Left ventricle myocardium inferior (tissue), 1 donor: ENCODE measurements at regions not wholly inside any gene's neighbourhood (a gene's known extent, or its start where the extent isn't known, plus 50 kb on each side); places are given as distances from the start of the nearest gene placed in this dataset.

Experiments used
- DNase-seq: peaks from one replicate; pipeline ENCODE4 v3.0.0-alpha.2; 2020
- H3K27ac ChIP-seq: fragments of 200-600 bp; replicated peaks from 2 replicates; pipeline ENCODE4 v1.8.0; 2021
- H3K27me3 ChIP-seq: fragments of 200-600 bp; 2 replicates; pipeline ENCODE4 v1.8.0; 2021; ENCODE audit warnings: low read depth
- H3K36me3 ChIP-seq: fragments of 200-600 bp; 2 replicates; pipeline ENCODE4 v1.8.0; 2021
- H3K4me1 ChIP-seq: fragments of 200-600 bp; 2 replicates; pipeline ENCODE4 v1.8.0; 2021
- H3K4me3 ChIP-seq: fragments of 200-600 bp; 2 replicates; pipeline ENCODE4 v1.8.0; 2021; ENCODE audit warnings: mild to moderate bottlenecking, moderate library complexity
- H3K9me3 ChIP-seq: fragments of 200-600 bp; replicated peaks from 2 replicates; pipeline ENCODE4 v1.8.0; 2021
- intact Hi-C: fragments of 100-400 bp; cut with micrococcal nuclease; formaldehyde crosslinking; loops from one replicate; pipeline ENCODE4 v1.11.0; 2022
- TF ChIP-seq, protein P1 (sequence below): fragments of 200-600 bp; IDR thresholded peaks from 2 replicates; pipeline ENCODE4 v1.8.0; 2021; ENCODE audit warnings: antibody characterized with exemption, mild to moderate bottlenecking, borderline replicate concordance
- donor health status: DM: no; HTN: yes; CAD: no; lungs with severe emphysema.

DNA sequence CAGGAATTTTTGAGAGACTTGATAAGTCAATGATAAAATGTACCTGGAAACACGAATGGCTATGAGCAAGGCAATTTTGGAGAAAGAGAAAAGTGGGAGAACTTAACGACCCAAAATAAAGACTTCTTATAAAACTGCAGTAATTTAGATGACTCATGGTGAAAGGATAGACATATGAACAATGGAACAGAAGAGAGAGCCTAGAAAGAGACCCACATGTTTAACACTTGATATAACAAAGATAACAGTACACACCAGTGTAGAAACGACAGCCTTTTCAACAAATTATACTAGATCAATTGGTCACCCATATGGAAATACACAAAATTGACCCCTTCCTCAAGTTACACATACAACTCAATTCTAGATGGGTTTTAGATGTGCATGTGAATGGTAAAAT lies 117.5 kb upstream of the GALNT2 start:
- intact Hi-C loops, result no loop called here
- TF ChIP-seq, protein P1, sequence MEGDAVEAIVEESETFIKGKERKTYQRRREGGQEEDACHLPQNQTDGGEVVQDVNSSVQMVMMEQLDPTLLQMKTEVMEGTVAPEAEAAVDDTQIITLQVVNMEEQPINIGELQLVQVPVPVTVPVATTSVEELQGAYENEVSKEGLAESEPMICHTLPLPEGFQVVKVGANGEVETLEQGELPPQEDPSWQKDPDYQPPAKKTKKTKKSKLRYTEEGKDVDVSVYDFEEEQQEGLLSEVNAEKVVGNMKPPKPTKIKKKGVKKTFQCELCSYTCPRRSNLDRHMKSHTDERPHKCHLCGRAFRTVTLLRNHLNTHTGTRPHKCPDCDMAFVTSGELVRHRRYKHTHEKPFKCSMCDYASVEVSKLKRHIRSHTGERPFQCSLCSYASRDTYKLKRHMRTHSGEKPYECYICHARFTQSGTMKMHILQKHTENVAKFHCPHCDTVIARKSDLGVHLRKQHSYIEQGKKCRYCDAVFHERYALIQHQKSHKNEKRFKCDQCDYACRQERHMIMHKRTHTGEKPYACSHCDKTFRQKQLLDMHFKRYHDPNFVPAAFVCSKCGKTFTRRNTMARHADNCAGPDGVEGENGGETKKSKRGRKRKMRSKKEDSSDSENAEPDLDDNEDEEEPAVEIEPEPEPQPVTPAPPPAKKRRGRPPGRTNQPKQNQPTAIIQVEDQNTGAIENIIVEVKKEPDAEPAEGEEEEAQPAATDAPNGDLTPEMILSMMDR, result no peak
- H3K4me3 ChIP-seq, result no peak overlapping the region
- no peak overlapping the region for H3K27ac ChIP-seq
- no peaks in the 10 kb centered on the region for H3K36me3 ChIP-seq
- no peaks in the 10 kb centered on the region for H3K4me1 ChIP-seq
- no peak for DNase-seq
- no peaks in the 10 kb centered on the region for H3K27me3 ChIP-seq
- no peaks in the 10 kb centered on the region for H3K9me3 ChIP-seq

DNA sequence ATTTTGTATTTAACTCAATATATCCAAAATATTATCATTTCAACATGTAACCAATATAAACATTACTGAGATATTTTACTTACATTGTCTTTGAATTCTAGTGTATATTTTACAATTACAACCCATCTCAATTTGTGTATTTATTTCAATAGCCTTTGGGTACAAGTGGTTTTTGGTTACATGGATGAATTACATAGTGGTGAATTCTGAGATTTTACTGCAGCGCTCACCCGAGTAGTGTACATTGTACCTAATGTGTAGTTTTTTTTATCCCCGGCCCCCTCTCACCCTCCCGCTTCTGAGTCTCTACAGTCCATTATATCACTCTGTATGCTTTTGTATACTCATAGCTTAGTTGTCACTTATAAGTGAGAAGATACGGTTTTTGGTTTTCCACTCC lies 117.0 kb upstream of the GALNT2 start:
- TF ChIP-seq, protein P1, result no peak
- Histone ChIP-seq H3K4me1 (no peaks in the 10 kb centered on the region), H3K9me3 (no peaks in the 10 kb centered on the region), H3K27ac (no peak overlapping the region), H3K27me3 (no peaks in the 10 kb centered on the region), H3K36me3 (no peaks in the 10 kb centered on the region), H3K4me3 (no peak overlapping the region)
- intact Hi-C loops, result no loop called here
- DNase-seq, result no peak

DNA sequence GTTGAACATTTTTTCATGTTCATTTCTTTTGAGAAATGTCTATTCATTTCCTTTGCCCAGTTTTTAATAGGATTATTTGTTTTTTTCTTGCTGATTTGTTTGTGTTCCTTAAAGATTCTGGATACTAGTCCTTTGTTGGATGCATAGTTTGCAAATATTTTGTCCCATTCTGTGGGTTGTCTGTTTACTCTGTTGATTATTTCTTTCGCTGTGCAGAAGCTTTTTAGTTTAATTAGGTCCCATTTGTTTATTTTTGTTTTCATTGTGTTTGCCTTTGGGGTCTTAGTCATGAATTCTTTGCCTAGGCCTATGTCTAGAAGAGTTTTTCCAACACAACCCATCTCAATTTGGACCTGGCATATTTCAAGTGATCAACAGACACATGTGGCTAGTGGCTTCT lies 116.1 kb upstream of the GALNT2 start:
- no peaks in the 10 kb centered on the region for H3K36me3 ChIP-seq
- no peaks in the 10 kb centered on the region for H3K27me3 ChIP-seq
- H3K4me1 ChIP-seq, result no peaks in the 10 kb centered on the region
- H3K4me3 ChIP-seq, result no peak overlapping the region
- TF ChIP-seq, protein P1, result no peak
- H3K9me3 ChIP-seq, result no peaks in the 10 kb centered on the region
- intact Hi-C loops, result no loop called here
- DNase-seq, result no peak
- no peak overlapping the region for H3K27ac ChIP-seq

DNA sequence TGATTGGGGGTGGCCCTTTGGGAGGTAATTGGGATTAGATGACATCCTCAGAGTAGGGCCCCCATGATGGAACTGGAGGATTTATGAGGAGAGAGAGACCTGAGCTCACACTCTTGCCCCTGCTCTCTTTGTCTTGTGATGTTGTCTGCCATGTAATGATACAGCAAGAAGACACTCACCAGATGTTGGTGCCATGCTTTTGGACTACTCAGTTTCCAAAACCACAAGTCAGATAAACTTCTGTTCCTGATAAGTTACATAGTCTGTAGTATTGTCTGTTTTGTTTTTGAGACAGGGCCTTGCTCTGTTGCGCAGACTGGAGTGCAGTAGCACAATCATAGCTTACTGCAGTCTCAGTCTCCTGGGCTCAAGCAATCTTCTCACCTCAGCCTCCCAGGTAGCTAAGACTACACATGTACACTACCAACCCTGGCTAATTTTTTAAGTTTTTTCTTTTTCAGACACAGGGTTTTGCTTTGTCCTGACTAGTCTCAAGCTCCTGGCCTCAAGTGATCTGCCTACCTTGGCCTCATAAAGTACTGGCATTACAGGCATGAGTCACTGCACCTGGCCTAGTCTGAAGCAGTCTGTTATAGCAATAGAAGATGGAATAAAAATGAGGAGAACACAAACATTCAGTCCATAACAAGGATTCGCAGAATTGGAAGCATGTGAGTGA lies 115.0 kb upstream of the GALNT2 start:
- DNase-seq, result no peak
- H3K4me1 ChIP-seq, result no peaks in the 10 kb centered on the region
- no peaks in the 10 kb centered on the region for H3K36me3 ChIP-seq
- intact Hi-C loops, result no loop called here
- H3K27ac ChIP-seq, result no peak overlapping the region
- TF ChIP-seq, protein P1, result no peak
- H3K27me3 ChIP-seq, result no peaks in the 10 kb centered on the region
- H3K4me3 ChIP-seq, result no peak overlapping the region
- no peaks in the 10 kb centered on the region for H3K9me3 ChIP-seq

DNA sequence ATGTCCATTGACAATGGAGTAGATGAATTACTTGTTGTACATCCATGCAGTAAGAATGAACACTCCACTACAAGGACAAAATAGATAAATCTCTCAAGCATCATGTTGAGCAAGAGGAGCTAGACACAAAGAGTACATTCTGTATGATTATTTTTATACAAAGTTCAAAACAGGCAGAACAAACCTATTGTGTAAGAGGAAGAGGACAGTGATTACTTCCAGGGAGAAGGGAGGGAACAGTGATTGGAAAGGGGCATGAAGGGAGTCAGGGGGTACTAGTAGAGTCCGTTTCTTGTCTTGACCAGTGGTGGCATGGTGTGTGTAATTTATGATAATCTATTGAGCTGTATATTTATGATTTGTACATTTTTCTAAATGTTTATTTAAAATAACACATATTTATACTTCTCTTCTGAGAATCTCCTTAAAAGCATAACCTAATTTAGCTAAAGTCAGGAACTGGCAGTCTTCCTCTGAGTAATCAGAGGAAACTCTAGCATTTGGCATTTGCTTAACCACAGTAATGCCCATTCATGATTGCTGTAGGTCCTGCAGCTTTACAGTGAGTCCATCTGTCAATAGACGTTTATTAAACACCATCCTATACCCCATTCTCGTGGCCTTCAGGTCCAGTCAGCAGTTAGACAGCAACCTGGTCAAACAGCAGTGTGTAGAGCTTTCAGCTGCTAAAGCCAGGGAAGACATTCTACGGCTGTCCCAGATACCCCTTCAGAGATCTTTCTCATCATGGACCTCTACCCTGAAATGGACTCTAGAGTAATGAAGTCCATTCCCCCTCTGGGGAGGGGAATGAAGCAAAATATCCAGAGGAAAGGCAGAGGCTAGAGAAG lies 114.1 kb upstream of the GALNT2 start:
- no peak overlapping the region for H3K27ac ChIP-seq
- TF ChIP-seq, protein P1, result no peak

More for the DNA sequence above, 114.1 kb upstream of the GALNT2 start:
- H3K4me1 ChIP-seq, result no peaks in the 10 kb centered on the region
- H3K9me3 ChIP-seq, result no peaks in the 10 kb centered on the region
- H3K36me3 ChIP-seq, result no peaks in the 10 kb centered on the region
- intact Hi-C loops, result no loop called here
- H3K27me3 ChIP-seq, result no peaks in the 10 kb centered on the region
- no peak overlapping the region for H3K4me3 ChIP-seq
- DNase-seq, result no peak
